Ovary (tissue), 7 donors: ENCODE measurements at regions not wholly inside any gene's neighbourhood (a gene's known extent, or its start where the extent isn't known, plus 50 kb on each side); places are given as distances from the start of the nearest gene placed in this dataset.

Source experiments
- DNase-seq, 5 donors: peaks; one replicate each; pipeline ENCODE4 v3.0.0-alpha.2; 2019 to 2020
- H3K27ac ChIP-seq, 2 donors: fragments of 200-600 bp; one replicate each; pipeline versions ENCODE4 v1.5.1 to v1.8.0; 2019 to 2022
- H3K27me3 ChIP-seq: fragments of 200-600 bp; one replicate; pipeline ENCODE4 v1.8.0; 2022
- H3K36me3 ChIP-seq: fragments of 200-600 bp; sonication (generic); one replicate; pipeline ENCODE4 v1.5.1; 2019
- H3K4me1 ChIP-seq: one replicate; pipeline ENCODE4 v1.8.1; 2013; ENCODE audit warnings: mild to moderate bottlenecking, moderate library complexity; ENCODE audit not compliant: insufficient read depth
- H3K4me3 ChIP-seq: fragments of 200-600 bp; sonication (generic); one replicate; pipeline ENCODE4 v1.5.1; 2017
- H3K9me3 ChIP-seq, 2 donors: fragments of 200-600 bp in 1 of 2; sonication (generic) in 1 of 2; one replicate each; pipeline versions ENCODE4 v1.5.1 to v1.8.1; 2013 to 2019; ENCODE audit warnings: mild to moderate bottlenecking in 1 of 2, moderate library complexity in 1 of 2
- EP300 ChIP-seq: sonication (generic); formaldehyde crosslinking; IDR thresholded peaks from one replicate; pipeline ENCODE4 v1.6.1; 2017; ENCODE audit warnings: antibody characterized with exemption
- POLR2A ChIP-seq: fragments of 450-650 bp; IDR thresholded peaks from one replicate; pipeline ENCODE4 v1.6.1; 2017; ENCODE audit warnings: antibody characterized with exemption, mild to moderate bottlenecking, moderate library complexity
- WGBS, 3 donors: extraction: QIAGEN DNeasy Blood & Tissue Kit in 1 of 3; methylation state at CpG; one replicate each; pipeline versions ENCODE4 v1.1.5 to v1.1.7; 2013 to 2017; 5-methylcytosine and 5-hydroxymethylcytosine counted together
- intact Hi-C, 4 donors: fragments of 100-400 bp; cut with DNase I; formaldehyde crosslinking; loops; one replicate each; pipeline versions ENCODE4 v1.11.0 to v1.15.1; 2022 to 2023
- TF ChIP-seq, protein P1 (sequence below), 3 donors: fragments of 450-650 bp in 2 of 3; fragments of 200-600 bp in 1 of 3; IDR thresholded peaks; one replicate each; pipeline versions ENCODE4 v1.5.1 to v1.8.0; 2016 to 2022; ENCODE audit warnings: antibody characterized with exemption in 3 of 3, mild to moderate bottlenecking in 1 of 3
- donor health status: DM: no; HTN: no; CAD: no; lungs with moderate emphysema.
- donor health status: DM: no; HTN: no; CAD: no.
- donor health status: Bipolar disorder and iron deficiency.
- donor health status: DM: no; HTN: no; CAD: no.
- donor health status: DM: yes; HTN: yes; CAD: no.

DNA sequence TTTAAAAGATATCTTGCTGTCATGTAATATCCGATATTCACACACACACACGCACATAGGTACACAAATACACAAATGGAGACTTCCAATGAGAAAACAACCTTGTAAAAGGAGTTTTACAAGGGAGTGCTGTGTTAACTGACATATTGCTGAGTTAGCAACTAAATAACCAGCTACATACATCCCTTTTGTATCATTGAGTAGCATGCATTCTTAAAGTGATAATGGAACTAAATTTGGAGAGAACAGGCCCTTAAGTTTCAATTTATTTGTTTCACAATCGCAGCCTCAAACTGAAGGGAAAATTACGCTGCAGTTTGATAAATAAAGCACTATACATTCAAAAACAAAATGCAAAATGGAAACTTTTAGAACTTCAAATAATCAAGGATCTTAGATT lies 1046.0 kb upstream of the NR2F2 start:
- H3K27ac ChIP-seq, result peak overlapping the region in 1 of 2 donors; percentile 64
- intact Hi-C loops, result loop anchor here in 1 of 4 donors (5.0 kb wide), 1 partner anchor 43 kb away; no protein-coding TSS in a partner anchor

DNA sequence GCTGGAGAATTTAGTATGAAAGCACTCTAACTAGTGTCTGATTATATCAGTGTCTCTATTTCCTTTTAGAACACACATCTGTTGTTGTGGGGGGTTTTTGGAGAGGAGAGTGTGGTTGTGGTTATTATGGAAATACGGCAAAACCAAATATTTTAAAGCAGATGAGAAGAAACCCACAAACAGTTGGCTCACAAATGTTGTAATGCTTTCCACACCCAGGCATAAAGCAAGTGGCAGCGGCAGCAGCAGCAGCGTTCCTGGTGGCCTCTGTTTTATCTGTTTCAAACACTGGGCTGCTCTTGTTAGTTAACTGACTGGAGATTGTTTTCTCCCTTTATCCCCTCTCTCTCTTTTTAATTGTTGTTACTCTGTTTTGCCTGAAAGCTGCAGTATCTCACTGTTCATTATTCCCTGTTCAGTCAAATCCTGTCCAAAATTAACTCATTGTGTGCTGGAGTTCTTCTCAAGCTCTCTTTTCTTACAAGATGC lies 1045.5 kb upstream of the NR2F2 start:
- Histone ChIP-seq H3K4me3 (no peak overlapping the region), H3K36me3 (no peaks in the 10 kb centered on the region), H3K4me1 (peaks cover 12% of the 10 kb centered on the region), H3K27ac (peak overlapping the region in 1 of 2 donors; percentile 64), H3K9me3 (no peaks in the 10 kb centered on the region), H3K27me3 (no peaks in the 10 kb centered on the region)
- TF ChIP-seq POLR2A (no peak), EP300 (no peak)
- TF ChIP-seq, protein P1, sequence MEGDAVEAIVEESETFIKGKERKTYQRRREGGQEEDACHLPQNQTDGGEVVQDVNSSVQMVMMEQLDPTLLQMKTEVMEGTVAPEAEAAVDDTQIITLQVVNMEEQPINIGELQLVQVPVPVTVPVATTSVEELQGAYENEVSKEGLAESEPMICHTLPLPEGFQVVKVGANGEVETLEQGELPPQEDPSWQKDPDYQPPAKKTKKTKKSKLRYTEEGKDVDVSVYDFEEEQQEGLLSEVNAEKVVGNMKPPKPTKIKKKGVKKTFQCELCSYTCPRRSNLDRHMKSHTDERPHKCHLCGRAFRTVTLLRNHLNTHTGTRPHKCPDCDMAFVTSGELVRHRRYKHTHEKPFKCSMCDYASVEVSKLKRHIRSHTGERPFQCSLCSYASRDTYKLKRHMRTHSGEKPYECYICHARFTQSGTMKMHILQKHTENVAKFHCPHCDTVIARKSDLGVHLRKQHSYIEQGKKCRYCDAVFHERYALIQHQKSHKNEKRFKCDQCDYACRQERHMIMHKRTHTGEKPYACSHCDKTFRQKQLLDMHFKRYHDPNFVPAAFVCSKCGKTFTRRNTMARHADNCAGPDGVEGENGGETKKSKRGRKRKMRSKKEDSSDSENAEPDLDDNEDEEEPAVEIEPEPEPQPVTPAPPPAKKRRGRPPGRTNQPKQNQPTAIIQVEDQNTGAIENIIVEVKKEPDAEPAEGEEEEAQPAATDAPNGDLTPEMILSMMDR (IDR thresholded peaks at IDR 0.05), result peak in 1 of 3 donors; percentile 39
- 3 to 7% (median 6%) methylated on average over 3 of the region's 3 CpGs for WGBS, 3 donors
- intact Hi-C loops, result loop anchor here (5.0 kb wide), 5 partner anchors 42 to 1062 kb away; no protein-coding TSS in a partner anchor
- peak in 2 of 5 donors; percentile 29 to 44 for DNase-seq

More for the DNA sequence above, 1046.0 kb upstream of the NR2F2 start:
- TF ChIP-seq, protein P1 (IDR thresholded peaks at IDR 0.05), result no peak
- TF ChIP-seq POLR2A, result no peak
- TF ChIP-seq EP300, result no peak
- 62 to 74% (median 64%) methylated on average over 4 of the region's 4 CpGs for WGBS, 3 donors
- DNase-seq, result no peak
- Histone ChIP-seq H3K4me3 (no peak overlapping the region), H3K27me3 (no peaks in the 10 kb centered on the region), H3K36me3 (no peaks in the 10 kb centered on the region), H3K4me1 (peaks cover 12% of the 10 kb centered on the region), H3K9me3 (no peaks in the 10 kb centered on the region)

DNA sequence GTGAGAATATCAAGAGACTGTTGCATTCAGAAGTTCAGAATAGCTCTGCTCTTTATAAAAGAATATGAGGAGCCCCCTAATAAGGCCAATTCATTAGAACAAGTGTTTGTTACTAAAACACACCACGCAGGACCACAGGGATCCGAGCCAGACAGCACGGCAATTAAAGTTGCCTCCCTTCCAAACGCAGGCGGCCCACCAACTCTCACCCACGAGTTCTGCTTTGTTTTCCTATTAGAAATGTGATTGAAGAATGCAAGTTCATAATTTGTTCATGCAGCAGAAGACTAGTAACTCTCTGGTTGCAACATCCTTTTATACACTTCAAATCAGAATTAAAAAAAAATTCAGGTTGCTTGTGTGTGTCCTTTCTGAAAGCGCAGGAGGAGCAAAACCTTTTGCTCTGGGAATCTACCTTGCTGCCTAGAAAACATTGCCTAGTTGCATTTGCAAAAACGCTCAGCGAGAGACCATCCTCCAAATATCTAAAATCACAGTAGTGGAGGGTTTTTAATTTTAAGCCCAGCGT lies 1044.1 kb upstream of the NR2F2 start:
- peak overlapping the region in 1 of 2 donors; percentile 64 for H3K27ac ChIP-seq
- peak; percentile 51 to 68 (median 61) for DNase-seq
- H3K4me3 ChIP-seq, result no peak overlapping the region
- H3K4me1 ChIP-seq, result peaks cover 14% of the 10 kb centered on the region
- no peaks in the 10 kb centered on the region for H3K27me3 ChIP-seq
- no peaks in the 10 kb centered on the region for H3K9me3 ChIP-seq
- TF ChIP-seq, protein P1 (IDR thresholded peaks at IDR 0.05), result no peak
- TF ChIP-seq EP300 (no peak), POLR2A (no peak)
- WGBS, 3 donors, result 3 to 16% (median 14%) methylated on average over 10 of the region's 10 CpGs
- no peaks in the 10 kb centered on the region for H3K36me3 ChIP-seq
- intact Hi-C loops, result loop anchor here in 3 of 4 donors (5.0 kb wide), 5 partner anchors 41 to 1061 kb away; no protein-coding TSS in a partner anchor

DNA sequence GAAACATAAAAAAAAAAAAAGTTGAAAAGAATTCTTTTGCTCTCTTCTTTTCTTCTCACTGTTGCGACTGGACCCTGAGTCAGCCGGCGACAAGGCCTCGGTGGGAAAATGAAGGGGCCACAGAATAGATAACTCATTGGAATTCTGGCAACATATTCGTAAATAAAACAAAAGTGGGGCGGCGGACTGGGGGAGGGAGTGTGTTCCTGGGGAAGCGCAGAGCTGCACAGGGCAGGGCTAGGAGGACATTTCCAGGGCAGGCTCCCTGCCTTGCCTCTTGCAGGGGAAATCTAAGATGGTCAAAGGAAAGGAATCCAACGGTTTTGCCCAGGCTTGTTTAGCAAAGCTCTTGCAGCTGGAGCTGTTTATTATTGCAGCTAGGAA lies 1042.8 kb upstream of the NR2F2 start:
- Histone ChIP-seq H3K27ac (peak overlapping the region; percentile 42 to 79), H3K27me3 (no peaks in the 10 kb centered on the region), H3K4me3 (no peak overlapping the region), H3K4me1 (peaks cover 13% of the 10 kb centered on the region), H3K9me3 (no peaks in the 10 kb centered on the region), H3K36me3 (no peaks in the 10 kb centered on the region)
- intact Hi-C loops, result loop anchor here in 3 of 4 donors (5.0 kb wide), 5 partner anchors 40 to 1060 kb away; no protein-coding TSS in a partner anchor
- DNase-seq, result peak; percentile 49 to 66 (median 60)
- TF ChIP-seq POLR2A, result peak; percentile 11
- TF ChIP-seq, protein P1 (IDR thresholded peaks at IDR 0.05), result no peak
- WGBS, 3 donors, result 6 to 23% (median 8%) methylated on average over 9 of the region's 9 CpGs
